ENCODE measurements at regions not wholly inside any gene's neighbourhood (a gene's known extent, or its start where the extent isn't known, plus 50 kb on each side); places are given as distances from the start of the nearest gene placed in this dataset.

DNA sequence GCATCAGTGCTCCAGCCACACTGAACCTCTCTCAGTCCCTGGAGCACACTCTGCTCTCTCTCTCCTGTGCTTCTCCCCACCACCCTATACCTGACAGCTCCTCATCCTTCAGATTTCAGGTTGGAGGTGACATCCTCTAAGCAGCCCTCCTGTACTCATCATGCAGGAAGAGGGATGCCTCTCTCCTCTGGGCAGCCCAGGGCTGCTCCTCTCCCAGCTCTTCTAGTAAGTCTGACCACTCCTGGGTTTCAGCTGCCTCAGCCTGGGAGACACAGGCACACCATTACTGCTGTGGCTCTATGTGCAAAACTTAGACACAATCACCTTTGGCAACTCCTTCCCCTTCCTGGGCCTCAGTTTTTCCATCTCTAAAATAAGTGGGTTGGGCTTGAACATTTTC is 232.4 kb upstream of the BRINP1 start:
- H3K4me1 ChIP-seq: no peaks in the 10 kb centered on the region
- no peaks in the 10 kb centered on the region for H3K9me3 ChIP-seq
- no peak overlapping the region for H3K27ac ChIP-seq
- no peak for TF ChIP-seq POLR2A (IDR thresholded peaks at IDR 0.05)
- H3K4me3 ChIP-seq: no peak overlapping the region
- intact Hi-C loops (cut with DNase I): no loop called here
- ATAC-seq (peak in 1 of 4 donors; percentile 24), DNase-seq (no peak)
- H3K27me3 ChIP-seq: no peaks in the 10 kb centered on the region
- no peaks in the 10 kb centered on the region for H3K36me3 ChIP-seq

DNA sequence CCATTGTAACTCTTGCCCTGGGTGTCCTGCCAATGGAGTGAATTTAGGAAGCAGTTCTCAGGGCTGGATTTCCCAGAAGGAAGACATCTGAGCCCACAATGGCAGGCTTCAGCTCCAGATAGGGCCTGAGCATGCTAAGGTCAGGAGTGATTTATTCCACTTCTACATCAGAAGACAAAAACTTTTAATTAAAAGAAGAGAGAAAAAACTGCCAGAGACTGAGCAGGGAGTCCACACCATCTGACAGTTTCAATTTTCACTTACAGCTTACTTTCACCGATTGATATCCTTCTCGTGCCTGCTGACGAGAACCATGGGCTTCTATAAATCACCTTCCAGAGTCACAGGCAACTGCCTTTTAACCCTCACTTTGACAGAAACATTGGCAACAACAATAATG is 228.3 kb upstream of the BRINP1 start:
- no peaks in the 10 kb centered on the region for H3K36me3 ChIP-seq
- no peaks in the 10 kb centered on the region for H3K4me1 ChIP-seq
- DNase-seq (no peak), ATAC-seq (no peak)
- 64% methylated on average over 3 of the region's 3 CpGs for WGBS (ENCODE audit: insufficient coverage, low coverage, low lambda C conversion rate, missing lambda C conversion rate)
- no peak overlapping the region for H3K27ac ChIP-seq
- no peak overlapping the region for H3K4me3 ChIP-seq
- no peaks in the 10 kb centered on the region for H3K27me3 ChIP-seq
- intact Hi-C loops (cut with DNase I): no loop called here
- no peaks in the 10 kb centered on the region for H3K9me3 ChIP-seq
- TF ChIP-seq POLR2A (IDR thresholded peaks at IDR 0.05): no peak
- TF ChIP-seq, protein P1, sequence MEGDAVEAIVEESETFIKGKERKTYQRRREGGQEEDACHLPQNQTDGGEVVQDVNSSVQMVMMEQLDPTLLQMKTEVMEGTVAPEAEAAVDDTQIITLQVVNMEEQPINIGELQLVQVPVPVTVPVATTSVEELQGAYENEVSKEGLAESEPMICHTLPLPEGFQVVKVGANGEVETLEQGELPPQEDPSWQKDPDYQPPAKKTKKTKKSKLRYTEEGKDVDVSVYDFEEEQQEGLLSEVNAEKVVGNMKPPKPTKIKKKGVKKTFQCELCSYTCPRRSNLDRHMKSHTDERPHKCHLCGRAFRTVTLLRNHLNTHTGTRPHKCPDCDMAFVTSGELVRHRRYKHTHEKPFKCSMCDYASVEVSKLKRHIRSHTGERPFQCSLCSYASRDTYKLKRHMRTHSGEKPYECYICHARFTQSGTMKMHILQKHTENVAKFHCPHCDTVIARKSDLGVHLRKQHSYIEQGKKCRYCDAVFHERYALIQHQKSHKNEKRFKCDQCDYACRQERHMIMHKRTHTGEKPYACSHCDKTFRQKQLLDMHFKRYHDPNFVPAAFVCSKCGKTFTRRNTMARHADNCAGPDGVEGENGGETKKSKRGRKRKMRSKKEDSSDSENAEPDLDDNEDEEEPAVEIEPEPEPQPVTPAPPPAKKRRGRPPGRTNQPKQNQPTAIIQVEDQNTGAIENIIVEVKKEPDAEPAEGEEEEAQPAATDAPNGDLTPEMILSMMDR (IDR thresholded peaks at IDR 0.05): no peak

DNA sequence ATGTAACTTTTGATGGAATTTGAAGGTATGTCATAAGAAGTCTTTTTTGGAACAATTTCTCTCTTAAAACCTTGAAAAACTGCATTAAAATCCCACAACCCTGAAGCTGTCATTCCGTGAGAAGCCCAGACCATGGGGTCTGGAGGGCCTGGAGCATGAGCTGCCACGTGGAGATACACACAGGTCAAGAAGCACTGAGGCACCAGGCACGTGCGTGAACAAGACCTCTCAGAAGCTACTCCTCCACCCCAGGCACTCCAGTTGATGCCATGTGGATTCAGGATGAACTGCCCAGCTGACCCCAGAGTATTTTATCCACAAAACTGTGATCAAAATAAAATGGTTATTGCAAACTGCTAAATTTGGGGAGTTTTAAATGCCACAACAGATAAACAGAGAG is 227.5 kb upstream of the BRINP1 start:
- H3K27ac ChIP-seq: no peak overlapping the region
- no peaks in the 10 kb centered on the region for H3K4me1 ChIP-seq
- no peaks in the 10 kb centered on the region for H3K36me3 ChIP-seq
- DNase-seq: no peak
- 50% methylated on average over 3 of the region's 4 CpGs for WGBS (ENCODE audit: insufficient coverage, low coverage, low lambda C conversion rate, missing lambda C conversion rate)
- intact Hi-C loops (cut with DNase I): no loop called here
- H3K9me3 ChIP-seq: no peaks in the 10 kb centered on the region
- no peak overlapping the region for H3K4me3 ChIP-seq
- H3K27me3 ChIP-seq: no peaks in the 10 kb centered on the region
- TF ChIP-seq, protein P1 (IDR thresholded peaks at IDR 0.05): no peak
- no peak for TF ChIP-seq POLR2A (IDR thresholded peaks at IDR 0.05)
- no peak for ATAC-seq

DNA sequence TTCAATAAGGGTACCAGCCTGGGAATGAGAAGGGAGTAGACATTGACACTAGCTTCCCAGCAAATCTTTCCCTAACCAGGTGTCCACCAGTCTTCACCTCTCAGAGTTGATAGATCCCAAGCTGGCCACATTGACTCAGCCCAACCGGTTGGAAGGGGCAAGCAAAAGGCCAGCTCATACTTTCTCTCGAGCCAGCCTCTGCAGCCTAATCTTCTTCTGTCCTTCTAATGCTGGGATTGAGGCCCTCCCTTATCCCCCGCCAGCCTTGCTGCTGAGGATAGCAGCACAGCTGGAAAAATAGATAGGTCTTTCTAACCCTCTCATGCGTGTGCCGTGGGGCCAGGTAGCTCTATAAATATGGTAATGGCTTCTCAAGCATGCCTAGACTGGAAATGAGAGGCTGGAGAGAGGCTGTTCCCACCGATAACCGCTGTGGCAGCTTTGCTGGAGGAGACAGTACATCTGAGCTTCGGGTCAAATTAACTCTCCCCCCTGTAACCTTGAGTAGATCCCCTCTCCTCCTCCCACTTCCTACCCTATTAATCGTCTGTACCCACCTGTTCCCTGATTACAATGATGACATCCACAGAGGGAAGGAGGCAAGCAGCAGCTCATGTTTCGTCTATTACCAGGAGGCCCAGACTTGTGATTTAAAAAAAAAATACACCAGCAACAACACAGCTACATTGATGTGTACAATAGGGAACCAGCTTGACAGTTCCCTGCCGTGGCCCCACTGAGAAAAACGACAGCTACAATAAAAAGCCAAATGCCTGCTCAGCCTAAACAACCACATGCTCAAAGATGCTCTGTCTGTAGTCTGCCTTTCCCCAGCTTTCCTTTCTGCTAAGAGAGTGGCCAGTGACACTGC is 219.9 kb upstream of the BRINP1 start:
- Histone ChIP-seq H3K27me3 (no peaks in the 10 kb centered on the region), H3K9me3 (no peaks in the 10 kb centered on the region), H3K4me1 (no peaks in the 10 kb centered on the region), H3K4me3 (no peak overlapping the region), H3K27ac (no peak overlapping the region), H3K36me3 (no peaks in the 10 kb centered on the region)
- 38% methylated on average over 7 of the region's 12 CpGs for WGBS (ENCODE audit: insufficient coverage, low coverage, low lambda C conversion rate, missing lambda C conversion rate)
- intact Hi-C loops (cut with DNase I): no loop called here
- TF ChIP-seq, protein P1 (IDR thresholded peaks at IDR 0.05): no peak
- no peak for TF ChIP-seq POLR2A (IDR thresholded peaks at IDR 0.05)
- DNase-seq (no peak), ATAC-seq (no peak)

DNA sequence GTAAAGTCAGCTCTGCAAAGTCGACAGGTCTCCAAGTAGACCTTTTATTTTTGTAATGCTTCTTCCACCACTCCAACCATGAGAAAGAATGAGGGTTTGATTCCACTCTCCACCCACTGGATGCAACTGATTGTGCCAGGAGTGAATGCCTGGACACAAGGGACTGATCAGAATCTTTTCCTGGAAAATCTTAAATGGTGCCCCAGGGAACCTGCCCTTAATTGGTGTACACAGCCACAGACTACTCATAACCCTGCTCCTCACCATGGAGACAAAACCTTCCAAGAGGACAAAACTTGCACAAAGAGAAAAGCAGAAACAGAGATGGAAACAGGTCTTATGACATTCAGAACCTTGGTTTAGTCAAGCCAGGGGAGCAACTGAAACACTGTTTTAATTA is 208.6 kb upstream of the BRINP1 start:
- Histone ChIP-seq H3K4me1 (no peaks in the 10 kb centered on the region), H3K9me3 (no peaks in the 10 kb centered on the region), H3K27me3 (no peaks in the 10 kb centered on the region), H3K27ac (no peak overlapping the region), H3K36me3 (no peaks in the 10 kb centered on the region), H3K4me3 (no peak overlapping the region)
- no peak for ATAC-seq
- no peak for DNase-seq
- TF ChIP-seq, protein P1 (IDR thresholded peaks at IDR 0.05): no peak
- TF ChIP-seq POLR2A (IDR thresholded peaks at IDR 0.05): no peak
- 89% methylated on average over 1 of the region's 1 CpG for WGBS (ENCODE audit: insufficient coverage, low coverage, low lambda C conversion rate, missing lambda C conversion rate)
- intact Hi-C loops (cut with DNase I): no loop called here
